Endometrium (tissue), 2 donors: ENCODE measurements at regions not wholly inside any gene's neighbourhood (a gene's known extent, or its start where the extent isn't known, plus 50 kb on each side); places are given as distances from the start of the nearest gene placed in this dataset.
A peak's percentile ranks its signal among the peaks of the same experiment; 100 is the strongest.
"Not testable (repeated sequence)": the region's sequence is repeated elsewhere in the genome, so short reads cannot be mapped to it uniquely, and the experiment has no call there.

ENCODE experiments used
- FAIRE-seq: peaks from 2 replicates; lab custom pipeline; 2012; peaks lifted over from hg19 to GRCh38; lab: Jason Lieb, UNC
- donor health status: control.
- donor health status: control.

DNA sequence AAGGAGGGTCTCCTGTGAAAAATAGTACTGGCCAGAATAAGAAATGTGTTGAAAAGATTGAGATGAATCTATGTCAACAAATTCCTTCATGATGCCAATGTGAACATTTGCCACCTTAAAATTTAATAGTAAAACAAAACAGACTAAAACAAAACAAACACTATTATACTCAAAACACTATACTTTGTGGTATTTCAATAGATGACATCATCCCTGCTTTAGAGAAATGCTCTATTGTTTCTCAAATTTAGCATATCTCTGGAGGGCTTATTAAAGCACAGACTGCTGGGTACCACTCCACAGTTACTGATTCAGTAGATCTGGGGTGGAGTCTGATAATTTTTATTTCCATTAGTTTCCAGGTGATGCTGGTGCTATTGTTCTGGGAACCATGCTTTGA lies 579.4 kb upstream of the FAM98A start:
- FAIRE-seq = no peak

- no peak for FAIRE-seq
Measured at GRCh38 chr2:34176693-34177092, 577.6 kb upstream of the FAM98A start.

DNA sequence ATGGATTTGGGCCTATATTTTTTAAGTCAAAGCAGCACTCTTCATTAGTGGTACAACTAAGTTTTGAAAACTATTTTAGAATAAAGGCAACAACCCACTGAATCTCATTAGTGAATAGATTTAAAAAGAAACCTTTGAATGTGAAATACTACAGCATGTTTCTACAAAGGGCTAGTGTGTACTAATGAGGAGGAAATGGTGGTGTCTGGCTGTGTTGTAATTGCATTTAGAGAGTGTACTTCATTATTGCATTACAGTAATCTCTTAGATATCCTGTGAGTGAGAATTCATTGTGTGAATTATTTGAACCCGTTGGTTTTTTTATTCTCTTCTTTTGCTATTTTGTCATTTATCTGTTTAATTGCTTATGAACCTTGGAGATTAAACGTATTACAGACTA lies 575.4 kb upstream of the FAM98A start:
- no peak for FAIRE-seq

DNA sequence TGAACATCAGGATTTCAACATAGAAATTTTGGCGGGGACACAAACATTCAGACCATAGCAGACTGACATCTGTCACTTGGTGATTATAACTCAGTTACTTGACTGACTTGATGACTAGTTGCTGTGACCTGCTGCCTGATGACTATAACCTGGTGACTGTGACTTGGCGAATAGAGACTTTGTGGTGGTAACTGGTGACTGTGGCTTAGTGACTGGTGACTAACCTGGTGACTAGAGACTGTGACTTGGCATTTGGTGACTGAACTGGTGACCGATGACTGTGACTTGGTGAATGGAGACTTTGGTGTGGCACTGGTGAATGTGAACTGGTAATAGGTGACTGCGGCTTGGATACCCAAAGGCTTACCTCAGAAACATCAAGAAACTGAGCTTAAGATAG lies 563.1 kb upstream of the FAM98A start:
- FAIRE-seq = no peak

GRCh38 chr2:34161549-34161948 lies 562.5 kb upstream of the FAM98A start:
- FAIRE-seq = no peak

GRCh38 chr2:34159901-34160300 lies 560.8 kb upstream of the FAM98A start:
- FAIRE-seq = no peak

DNA sequence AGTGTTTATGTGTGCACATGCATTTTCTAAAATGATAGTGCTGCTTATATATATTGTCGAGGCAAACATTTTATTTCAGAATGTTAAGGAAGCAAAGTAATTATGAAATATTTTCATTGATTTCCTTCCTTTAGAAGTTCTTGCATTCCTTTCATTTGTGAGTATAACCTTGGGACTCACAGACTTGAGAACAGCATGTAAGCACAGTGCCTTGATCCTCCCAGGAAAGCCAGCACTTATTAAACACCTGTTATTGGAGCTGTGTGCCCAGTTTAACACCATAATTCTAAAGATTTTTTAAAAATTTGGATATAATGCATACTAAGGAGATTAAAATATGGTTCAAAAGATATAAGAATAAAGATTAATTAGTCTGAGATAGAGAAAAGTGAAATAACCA lies 554.4 kb upstream of the FAM98A start:
- FAIRE-seq = no peak

DNA sequence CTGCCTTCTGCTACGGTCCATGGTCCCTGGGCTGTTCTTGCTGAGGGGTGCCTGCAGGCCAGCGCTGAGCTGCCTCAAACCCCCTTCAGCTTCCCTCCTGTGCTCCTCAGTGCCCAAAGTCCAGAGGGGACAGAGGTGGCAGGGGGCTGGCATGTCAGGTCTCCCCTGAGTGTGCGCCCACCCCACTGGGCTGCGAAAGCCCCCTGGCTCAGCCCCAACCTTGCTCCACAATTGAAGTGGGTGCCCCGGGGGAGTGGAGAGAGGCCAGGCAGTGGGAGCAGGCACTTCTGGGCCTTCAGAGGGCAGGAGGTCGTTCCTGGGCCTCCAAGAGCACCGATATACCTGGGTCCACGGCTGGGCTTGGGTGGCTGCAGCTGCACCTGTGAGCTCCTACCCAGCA lies 548.7 kb upstream of the FAM98A start:
- no peak for FAIRE-seq

DNA sequence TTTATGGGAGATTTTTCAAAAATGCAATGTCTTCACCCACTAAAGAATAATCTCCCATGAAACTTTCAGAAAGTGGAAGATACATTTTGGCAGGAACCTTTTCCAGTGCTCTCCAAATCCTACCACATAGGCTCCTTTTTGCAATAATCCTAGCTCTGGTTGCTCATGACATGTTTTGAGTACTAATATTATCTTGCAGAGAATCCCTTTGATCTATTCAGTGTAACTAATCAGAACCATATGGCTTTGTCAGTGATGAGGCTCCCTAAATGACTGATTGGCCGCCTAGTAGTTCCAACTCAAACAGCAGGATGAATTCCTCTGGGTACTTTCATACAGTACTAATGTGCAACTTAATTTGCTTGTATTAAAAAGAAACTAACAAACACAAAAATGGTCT lies 544.0 kb upstream of the FAM98A start:
- FAIRE-seq = peak; percentile 41

- FAIRE-seq = not testable (repeated sequence)
Measured at GRCh38 chr2:34142531-34143008, 543.5 kb upstream of the FAM98A start.

- not testable (repeated sequence) for FAIRE-seq
Measured at GRCh38 chr2:34133065-34133464, 534.0 kb upstream of the FAM98A start.

GRCh38 chr2:34126279-34126678 lies 527.2 kb upstream of the FAM98A start:
- FAIRE-seq = no peak

- no peak for FAIRE-seq
Measured at GRCh38 chr2:34123996-34124785, 525.1 kb upstream of the FAM98A start.

DNA sequence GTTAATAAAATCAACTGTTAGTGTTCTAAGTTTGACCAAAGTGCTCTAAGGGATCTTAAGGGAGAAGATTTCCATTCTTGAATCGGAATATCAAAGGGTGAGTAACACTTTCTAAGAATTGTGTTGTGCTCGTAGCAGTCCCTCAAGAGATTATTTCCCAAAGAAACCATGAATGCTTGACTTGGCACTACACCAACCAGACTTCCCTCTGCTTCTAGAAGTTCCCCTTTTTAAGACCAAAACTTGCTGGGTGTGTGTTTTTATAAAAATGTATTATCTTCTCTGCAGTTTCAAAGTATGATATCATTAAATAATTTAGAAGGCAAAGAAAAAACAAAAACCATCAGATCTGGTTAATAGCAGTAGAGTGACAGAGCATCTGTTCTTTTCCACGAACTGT lies 522.0 kb upstream of the FAM98A start:
- FAIRE-seq = no peak

DNA sequence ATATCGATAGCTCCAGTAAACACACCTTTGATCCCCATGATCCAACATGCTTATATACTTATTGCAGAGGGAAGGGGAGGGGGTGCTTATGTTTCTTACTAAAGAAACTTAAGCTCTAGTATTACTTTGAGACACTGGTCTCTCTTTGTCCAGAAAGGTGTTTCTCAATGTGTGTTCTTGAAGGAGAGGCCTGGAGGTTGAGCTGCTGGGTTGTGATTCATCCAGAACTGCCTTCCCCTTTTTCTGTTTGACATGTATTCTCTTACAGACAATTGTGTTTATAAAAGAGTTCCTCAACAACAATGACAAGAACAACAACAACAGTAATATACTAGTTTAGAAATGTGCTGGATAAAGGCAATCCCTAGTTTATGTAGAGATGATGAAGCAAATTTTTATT lies 516.0 kb upstream of the FAM98A start:
- FAIRE-seq = no peak

DNA sequence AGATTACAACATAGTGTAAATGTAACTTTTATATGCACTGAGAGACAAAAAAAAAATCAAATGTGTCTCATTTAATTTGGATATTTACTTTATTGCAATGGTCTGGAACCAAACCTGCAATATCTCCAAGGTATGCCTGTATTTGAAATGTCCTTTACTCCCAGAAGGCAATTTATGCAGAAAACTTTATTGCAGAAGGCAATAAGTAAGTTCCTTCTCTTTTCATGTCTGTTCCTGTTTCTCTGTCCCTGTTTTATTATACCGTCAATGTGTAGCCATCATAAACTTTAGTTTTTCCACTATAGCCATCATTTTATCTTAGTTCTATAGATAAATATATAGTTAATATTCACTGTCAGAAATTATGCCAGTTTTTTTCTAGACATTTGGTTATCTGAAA lies 513.1 kb upstream of the FAM98A start:
- no peak for FAIRE-seq

DNA sequence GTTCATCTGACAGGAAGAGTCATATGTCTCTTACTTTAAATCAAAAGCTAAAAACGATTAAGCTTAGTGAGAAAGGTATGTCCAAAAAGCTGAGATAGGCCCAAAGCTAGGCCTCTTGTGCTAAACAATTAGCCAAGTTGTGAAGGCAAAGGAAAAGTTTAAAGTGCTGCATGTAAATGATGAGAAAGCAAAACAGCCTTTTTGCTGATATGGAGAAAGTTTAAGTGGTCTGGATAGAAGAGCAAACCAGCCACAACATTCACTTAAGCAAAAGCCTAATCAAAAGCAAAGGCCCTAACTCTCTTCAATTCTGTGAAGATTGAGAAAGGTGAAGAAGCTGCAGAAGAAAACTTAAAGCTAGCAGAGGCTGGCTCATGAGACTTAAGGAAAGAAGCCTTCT lies 511.3 kb upstream of the FAM98A start:
- FAIRE-seq = no peak

- FAIRE-seq = no peak
Measured at GRCh38 chr2:34107811-34108210, 508.7 kb upstream of the FAM98A start.

DNA sequence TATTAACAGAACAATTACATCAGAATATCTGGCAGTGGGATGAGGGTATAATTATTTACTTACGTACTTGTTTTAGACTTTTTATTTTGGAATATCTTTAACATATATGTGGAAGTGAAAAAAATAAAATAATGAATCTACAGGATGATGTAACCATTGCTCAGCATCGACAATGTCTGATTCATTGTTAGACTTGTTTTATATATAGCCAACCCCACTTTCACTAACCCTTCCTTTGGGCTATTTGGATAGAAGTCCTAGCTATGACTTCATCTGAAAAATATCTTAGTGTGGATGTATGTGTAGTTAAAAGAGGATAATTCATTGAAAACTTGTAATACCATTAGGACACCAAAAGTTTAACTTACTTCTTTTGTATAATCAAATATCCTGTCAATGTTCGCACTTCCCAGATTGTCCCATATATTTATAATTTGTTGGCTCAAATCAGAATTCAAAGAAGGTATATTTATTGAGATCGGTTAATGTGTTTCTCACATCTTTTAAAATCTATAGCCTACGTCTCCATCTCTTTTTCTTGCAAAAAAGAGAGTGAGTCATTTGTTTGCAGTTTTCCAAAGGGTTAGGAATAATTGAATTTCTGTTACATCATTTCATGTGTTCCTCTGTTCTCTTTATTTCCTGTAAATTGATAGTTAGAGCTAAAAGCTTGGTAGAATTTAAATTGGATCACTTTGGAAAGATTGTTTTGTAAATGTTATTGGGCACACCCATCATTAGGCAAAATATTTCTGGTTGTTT lies 506.1 kb upstream of the FAM98A start:
- FAIRE-seq = no peak

GRCh38 chr2:34104601-34105000 lies 505.5 kb upstream of the FAM98A start:
- FAIRE-seq = no peak

DNA sequence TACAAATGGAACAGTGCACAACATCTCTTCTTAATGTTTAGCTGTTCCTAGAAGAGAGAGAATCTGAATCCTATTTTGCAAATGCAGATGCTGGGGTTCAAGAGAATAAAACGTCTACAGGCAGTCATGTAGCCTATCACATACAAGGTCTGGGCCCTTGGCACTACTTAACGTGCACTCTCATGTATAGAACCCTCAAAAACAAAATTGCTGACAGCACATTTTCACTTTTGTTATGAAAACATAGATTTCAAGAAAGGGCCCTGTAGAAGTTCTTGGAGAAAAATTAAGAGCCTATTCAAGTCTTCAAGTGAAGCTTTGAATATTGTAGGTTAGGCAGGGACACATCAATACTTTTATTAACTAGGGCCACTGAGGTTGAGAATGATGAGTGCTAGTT lies 504.3 kb upstream of the FAM98A start:
- FAIRE-seq = no peak

- no peak for FAIRE-seq
Measured at GRCh38 chr2:34102339-34102738, 503.2 kb upstream of the FAM98A start.

DNA sequence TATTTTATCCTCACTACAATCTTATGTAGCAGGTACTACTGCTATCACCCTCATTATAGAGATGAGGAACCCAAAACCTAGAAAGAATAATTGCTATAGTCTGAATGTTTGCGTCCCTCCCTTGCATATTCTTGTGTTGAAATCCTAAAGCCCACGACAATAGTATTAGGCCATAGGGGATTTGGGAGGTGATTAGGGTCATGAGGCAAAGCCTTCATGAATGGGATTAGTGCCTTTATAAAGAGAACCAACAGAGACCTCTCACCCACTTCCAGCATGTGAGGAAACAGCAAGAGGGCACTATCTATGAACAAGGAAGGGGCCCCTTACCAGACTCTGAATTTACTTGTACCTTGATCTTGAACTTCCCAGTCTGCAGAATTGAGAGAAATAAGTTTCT lies 500.3 kb upstream of the FAM98A start:
- FAIRE-seq = no peak

DNA sequence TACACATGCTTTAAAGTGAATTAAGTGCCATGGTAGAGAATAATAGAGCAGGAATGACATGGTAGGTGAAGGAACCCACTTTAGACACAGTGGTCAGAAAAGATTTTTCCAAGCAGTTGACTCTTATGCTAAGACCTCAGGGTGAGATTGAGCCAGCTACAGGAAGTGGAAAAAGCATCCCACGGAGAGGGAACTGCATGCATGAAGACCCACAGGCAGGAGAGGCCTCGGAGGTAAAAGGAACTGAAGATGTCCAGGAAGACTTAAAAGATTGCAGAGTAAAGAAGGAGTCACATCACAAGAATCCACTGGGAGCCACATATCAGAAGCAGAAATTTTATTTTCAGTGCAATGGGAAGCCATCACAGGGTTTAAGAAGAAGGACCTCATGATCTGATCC lies 499.2 kb upstream of the FAM98A start:
- no peak for FAIRE-seq
